Panc1 (cell line): ENCODE measurements at regions not wholly inside any gene's neighbourhood (a gene's known extent, or its start where the extent isn't known, plus 50 kb on each side); places are given as distances from the start of the nearest gene placed in this dataset.

ENCODE experiments used
- ATAC-seq: fragments of 200-7000 bp; cut with Tn5 transposase; 2 replicates; pipeline ENCODE4 v1.9.1; 2020; ENCODE audit warnings: mild to moderate bottlenecking, moderate library complexity
- BruUV-seq: library from RNA; stranded (reverse); fragments of 400-500 nt; replicated peaks from 2 replicates; lab custom pipeline; 2021; lab: Mats Ljungman, UMichigan
- CTCF ChIA-PET: fragments of 300-600 bp; sonication (Branson Sonifier 250); formaldehyde crosslinking; loops from one replicate; lab custom pipeline; 2022; ENCODE audit warnings: antibody characterized with exemption; lab: Charles Lee
- POLR2A ChIA-PET: fragments of 300-600 bp; sonication (Branson Sonifier 250); formaldehyde crosslinking; loops from one replicate; lab custom pipeline; 2022; ENCODE audit warnings: antibody characterized with exemption; lab: Charles Lee
- DNase-seq: peaks from one replicate; pipeline ENCODE4 v3.0.0-alpha.2; 2010; ENCODE audit warnings: low read depth, low spot score
- H3K27ac ChIP-seq: 2 replicates; pipeline ENCODE4 v1.5.1; 2011; ENCODE audit warnings: mild to moderate bottlenecking, low read length, inconsistent platforms
- H3K27me3 ChIP-seq: fragments of 200-500 bp; sonication (Bioruptor generic); 2 replicates; pipeline ENCODE4 v1.6.0; 2014; ENCODE audit warnings: low read length, inconsistent platforms; ENCODE audit not compliant: control insufficient read depth, insufficient read depth
- H3K36me3 ChIP-seq: fragments of 200-500 bp; sonication (Bioruptor generic); 2 replicates; pipeline ENCODE4 v1.5.1; 2014; ENCODE audit warnings: inconsistent platforms, mild to moderate bottlenecking, low read length, moderate library complexity; ENCODE audit not compliant: control insufficient read depth, insufficient read depth
- H3K4me1 ChIP-seq: 2 replicates; pipeline ENCODE4 v1.5.1; 2011; ENCODE audit warnings: inconsistent platforms, mild to moderate bottlenecking, low read length, moderate library complexity; ENCODE audit not compliant: control insufficient read depth, insufficient read depth
- H3K4me3 ChIP-seq, 2 experiments: 2 replicates each; pipeline ENCODE4 v1.5.1; 2011 to 2012; ENCODE audit warnings: low read depth in 2 of 2, low read length in 2 of 2, mild to moderate bottlenecking in 2 of 2, inconsistent platforms in 1 of 2, moderate library complexity in 1 of 2
- H3K9me3 ChIP-seq: fragments of 200-500 bp; sonication (Bioruptor generic); 2 replicates; pipeline ENCODE4 v1.5.1; 2014; ENCODE audit warnings: low read depth, mild to moderate bottlenecking, inconsistent platforms, low read length, moderate library complexity; ENCODE audit not compliant: control insufficient read depth, insufficient read depth
- CTCF ChIP-seq: fragments of 450-650 bp; IDR thresholded peaks from 2 replicates; pipeline ENCODE4 v1.5.1; 2017; ENCODE audit warnings: mild to moderate bottlenecking
- POLR2AphosphoS5 ChIP-seq: IDR thresholded peaks from 2 replicates; pipeline ENCODE4 v1.6.1; 2012; ENCODE audit warnings: mild to moderate bottlenecking, low read depth, low read length, moderate library complexity
- SIN3A ChIP-seq: IDR thresholded peaks from 2 replicates; pipeline ENCODE4 v1.6.1; 2012; ENCODE audit warnings: low read depth, mild to moderate bottlenecking, low read length, moderate library complexity, borderline replicate concordance; ENCODE audit not compliant: insufficient read depth
- TCF7L2 ChIP-seq: IDR thresholded peaks from 2 replicates; pipeline ENCODE4 v1.6.1; 2011; ENCODE audit warnings: mild to moderate bottlenecking, low read depth, low read length, inconsistent platforms
- in situ Hi-C: cut with HindIII; loops from 2 replicates; pipeline ENCODE4 v1.10.0; 2016; ENCODE audit warnings: low sequenced_read_pairs, low pct_unique_long_range_greater_than_20kb
- intact Hi-C: fragments of 100-400 bp; cut with micrococcal nuclease; formaldehyde crosslinking; loops from one replicate; pipeline ENCODE4 v1.10.0; 2022; ENCODE audit not compliant: unreplicated experiment
- TF ChIP-seq, protein P1 (sequence below), 2 experiments: IDR thresholded peaks; 2 replicates each; pipeline ENCODE4 v1.6.1; 2011 to 2012; ENCODE audit warnings: low read depth in 2 of 2, control low read depth in 1 of 2, low read length in 1 of 2, mild to moderate bottlenecking in 1 of 2, moderate library complexity in 1 of 2; ENCODE audit not compliant: insufficient read depth in 1 of 2

DNA sequence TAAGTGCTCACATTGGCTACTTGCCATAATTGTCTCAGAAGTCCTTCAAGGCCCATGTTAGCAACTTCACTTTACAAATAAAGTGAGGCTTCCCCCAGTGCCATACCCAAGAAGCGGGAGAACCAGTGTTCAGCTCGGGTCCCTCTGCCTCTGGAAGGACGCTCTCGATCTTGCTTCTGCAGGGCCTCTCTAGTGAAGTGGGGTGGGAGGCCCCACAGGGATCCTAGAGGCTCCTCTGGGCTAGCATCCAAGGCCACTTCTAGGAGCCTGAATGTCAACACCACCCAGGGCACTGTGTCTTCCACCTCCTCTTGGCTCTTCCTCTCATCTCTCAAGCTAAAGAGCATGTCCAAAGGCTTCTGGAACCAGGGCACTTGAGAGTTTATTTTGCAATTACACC, 282.5 kb downstream of the GADD45G start:
- no peaks in the 10 kb centered on the region for H3K27me3 ChIP-seq
- CTCF ChIA-PET, result no interaction called here
- no peaks in the 10 kb centered on the region for H3K9me3 ChIP-seq
- TF ChIP-seq CTCF (no peak), SIN3A (no peak), TCF7L2 (no peak), POLR2AphosphoS5 (no peak)
- TF ChIP-seq, protein P1, sequence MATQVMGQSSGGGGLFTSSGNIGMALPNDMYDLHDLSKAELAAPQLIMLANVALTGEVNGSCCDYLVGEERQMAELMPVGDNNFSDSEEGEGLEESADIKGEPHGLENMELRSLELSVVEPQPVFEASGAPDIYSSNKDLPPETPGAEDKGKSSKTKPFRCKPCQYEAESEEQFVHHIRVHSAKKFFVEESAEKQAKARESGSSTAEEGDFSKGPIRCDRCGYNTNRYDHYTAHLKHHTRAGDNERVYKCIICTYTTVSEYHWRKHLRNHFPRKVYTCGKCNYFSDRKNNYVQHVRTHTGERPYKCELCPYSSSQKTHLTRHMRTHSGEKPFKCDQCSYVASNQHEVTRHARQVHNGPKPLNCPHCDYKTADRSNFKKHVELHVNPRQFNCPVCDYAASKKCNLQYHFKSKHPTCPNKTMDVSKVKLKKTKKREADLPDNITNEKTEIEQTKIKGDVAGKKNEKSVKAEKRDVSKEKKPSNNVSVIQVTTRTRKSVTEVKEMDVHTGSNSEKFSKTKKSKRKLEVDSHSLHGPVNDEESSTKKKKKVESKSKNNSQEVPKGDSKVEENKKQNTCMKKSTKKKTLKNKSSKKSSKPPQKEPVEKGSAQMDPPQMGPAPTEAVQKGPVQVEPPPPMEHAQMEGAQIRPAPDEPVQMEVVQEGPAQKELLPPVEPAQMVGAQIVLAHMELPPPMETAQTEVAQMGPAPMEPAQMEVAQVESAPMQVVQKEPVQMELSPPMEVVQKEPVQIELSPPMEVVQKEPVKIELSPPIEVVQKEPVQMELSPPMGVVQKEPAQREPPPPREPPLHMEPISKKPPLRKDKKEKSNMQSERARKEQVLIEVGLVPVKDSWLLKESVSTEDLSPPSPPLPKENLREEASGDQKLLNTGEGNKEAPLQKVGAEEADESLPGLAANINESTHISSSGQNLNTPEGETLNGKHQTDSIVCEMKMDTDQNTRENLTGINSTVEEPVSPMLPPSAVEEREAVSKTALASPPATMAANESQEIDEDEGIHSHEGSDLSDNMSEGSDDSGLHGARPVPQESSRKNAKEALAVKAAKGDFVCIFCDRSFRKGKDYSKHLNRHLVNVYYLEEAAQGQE (IDR thresholded peaks at IDR 0.05; ENCODE audit: insufficient read depth in 1 of 2, low read depth in 2 of 2, low read length in 1 of 2), result no peak
- H3K4me3 ChIP-seq, result no peak overlapping the region
- no peaks in the 10 kb centered on the region for H3K4me1 ChIP-seq
- H3K27ac ChIP-seq, result no peak overlapping the region
- no TSS peak for BruUV-seq
- H3K36me3 ChIP-seq, result no peaks in the 10 kb centered on the region
- intact Hi-C loops, result no loop called here
- in situ Hi-C loops, result no loop called here
- ATAC-seq (no peak), DNase-seq (no peak)
- POLR2A ChIA-PET, result no interaction called here

DNA sequence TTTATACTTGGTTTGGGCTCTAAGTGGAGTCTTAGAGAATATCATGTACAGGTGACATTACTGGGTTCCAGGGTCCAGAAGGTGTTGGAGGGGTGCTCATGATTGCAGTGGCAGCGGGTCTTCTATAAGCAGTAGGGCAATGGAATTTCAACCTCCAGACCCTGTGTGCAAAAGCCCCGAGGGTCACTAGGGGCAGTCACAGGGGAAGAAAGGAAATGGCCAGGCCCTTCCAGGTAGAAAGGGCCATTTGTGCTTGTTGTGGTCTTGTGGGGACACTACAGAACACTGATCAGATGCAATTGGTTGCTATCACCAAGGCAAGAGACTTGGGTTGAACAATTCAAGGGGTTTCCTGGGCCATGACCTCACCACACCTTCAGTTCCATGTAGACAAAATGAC, 283.4 kb downstream of the GADD45G start:
- CTCF ChIA-PET, result no interaction called here
- DNase-seq (no peak), ATAC-seq (no peak)
- Histone ChIP-seq H3K4me3 (no peak overlapping the region), H3K36me3 (no peaks in the 10 kb centered on the region), H3K27me3 (no peaks in the 10 kb centered on the region), H3K27ac (no peak overlapping the region), H3K4me1 (no peaks in the 10 kb centered on the region), H3K9me3 (no peaks in the 10 kb centered on the region)
- POLR2A ChIA-PET, result no interaction called here
- in situ Hi-C loops (no loop called here), intact Hi-C loops (no loop called here)
- BruUV-seq, result no TSS peak
- no peak for TF ChIP-seq CTCF
- no peak for TF ChIP-seq TCF7L2
- TF ChIP-seq, protein P1 (IDR thresholded peaks at IDR 0.05; ENCODE audit: insufficient read depth in 1 of 2, low read depth in 2 of 2, low read length in 1 of 2), result no peak
